Activated CD8-positive, alpha-beta memory T cell treated with anti-CD3 and anti-CD28 coated beads, Interleukin-2, amount 10 ng/mL, durations not matched to agents 7 days and 5 days (primary cell): ENCODE measurements at regions not wholly inside any gene's neighbourhood (a gene's known extent, or its start where the extent isn't known, plus 50 kb on each side); places are given as distances from the start of the nearest gene placed in this dataset.

Source experiments
- ATAC-seq: fragments of 150-1000 bp; cut with Tn5 transposase; one replicate; pipeline ENCODE4 v1.10.0; 2021; ENCODE audit warnings: moderate library complexity
- CTCF ChIA-PET: fragments of 350-600 bp; sonication (Branson Sonifier 250); formaldehyde crosslinking; loops from one replicate; lab custom pipeline; 2021; ENCODE audit warnings: antibody characterized with exemption; lab: Charles Lee
- DNase-seq: peaks from one replicate; pipeline ENCODE4 v3.0.0-alpha.2; 2020
- H3K27ac Mint-ChIP-seq: one replicate; pipeline ENCODE4 v1.8.0; 2021; ENCODE audit warnings: mild to moderate bottlenecking, mixed read lengths
- H3K27me3 Mint-ChIP-seq: one replicate; pipeline ENCODE4 v1.8.0; 2021; ENCODE audit warnings: mixed read lengths
- H3K36me3 Mint-ChIP-seq: one replicate; pipeline ENCODE4 v1.8.0; 2021; ENCODE audit warnings: mild to moderate bottlenecking, mixed read lengths
- H3K4me1 Mint-ChIP-seq: one replicate; pipeline ENCODE4 v1.8.0; 2021; ENCODE audit warnings: mixed read lengths
- H3K4me3 Mint-ChIP-seq: one replicate; pipeline ENCODE4 v1.8.0; 2021; ENCODE audit warnings: mild to moderate bottlenecking, moderate library complexity, mixed read lengths
- H3K9me3 Mint-ChIP-seq: one replicate; pipeline ENCODE4 v1.8.0; 2022; ENCODE audit warnings: low read depth, mixed read lengths

DNA sequence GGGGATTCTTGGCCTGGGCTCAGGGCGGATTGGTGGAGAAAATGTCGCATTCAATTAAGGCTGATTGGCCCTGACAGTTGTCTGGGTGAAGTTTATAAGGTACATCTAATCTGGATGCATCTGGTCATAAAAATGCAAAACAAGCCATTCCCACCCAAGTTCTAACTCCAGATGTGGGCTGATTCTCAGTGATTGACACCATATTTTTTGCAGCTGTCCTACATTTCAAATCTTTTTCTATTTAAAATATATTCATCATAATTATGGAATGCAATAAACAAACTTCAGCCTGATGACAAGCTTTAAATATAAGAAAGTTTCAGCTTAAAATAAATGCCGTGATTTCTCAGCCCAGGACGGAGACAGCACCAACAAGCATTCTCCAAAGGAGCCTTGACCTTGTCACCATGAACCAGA is 146.4 kb upstream of the SMIM23 start:
- no peaks in the 10 kb centered on the region for H3K4me1 Mint-ChIP-seq
- ATAC-seq (no peak), DNase-seq (no peak)
- no peaks in the 10 kb centered on the region for H3K9me3 Mint-ChIP-seq
- CTCF ChIA-PET: no interaction called here
- no peak overlapping the region for H3K27ac Mint-ChIP-seq
- no peaks in the 10 kb centered on the region for H3K36me3 Mint-ChIP-seq
- H3K27me3 Mint-ChIP-seq: peaks cover 21% of the 10 kb centered on the region
- H3K4me3 Mint-ChIP-seq: no peak overlapping the region

DNA sequence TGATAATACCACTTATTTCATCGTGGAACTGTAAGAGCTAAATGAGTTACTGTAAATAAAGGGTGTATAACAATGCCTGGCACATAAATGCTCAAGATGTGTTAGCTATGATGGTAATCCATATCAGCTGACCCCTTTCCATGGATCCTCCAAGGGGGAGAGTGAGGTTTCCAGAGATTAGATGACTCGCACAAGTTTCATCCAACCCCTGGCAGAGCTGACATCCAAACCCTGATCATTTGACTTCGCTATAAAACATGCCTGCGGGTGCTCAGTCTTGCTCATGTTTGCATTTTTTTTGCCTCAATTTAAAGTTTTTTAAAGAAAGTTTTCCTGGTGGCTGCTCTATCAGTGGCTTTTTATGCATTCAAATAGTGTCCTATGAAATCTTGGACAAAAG is 145.7 kb upstream of the SMIM23 start:
- no peaks in the 10 kb centered on the region for H3K36me3 Mint-ChIP-seq
- DNase-seq (no peak), ATAC-seq (no peak)
- peaks cover 15% of the 10 kb centered on the region for H3K27me3 Mint-ChIP-seq
- CTCF ChIA-PET: no interaction called here
- no peaks in the 10 kb centered on the region for H3K9me3 Mint-ChIP-seq
- H3K4me1 Mint-ChIP-seq: no peaks in the 10 kb centered on the region
- H3K4me3 Mint-ChIP-seq: no peak overlapping the region
- H3K27ac Mint-ChIP-seq: no peak overlapping the region

DNA sequence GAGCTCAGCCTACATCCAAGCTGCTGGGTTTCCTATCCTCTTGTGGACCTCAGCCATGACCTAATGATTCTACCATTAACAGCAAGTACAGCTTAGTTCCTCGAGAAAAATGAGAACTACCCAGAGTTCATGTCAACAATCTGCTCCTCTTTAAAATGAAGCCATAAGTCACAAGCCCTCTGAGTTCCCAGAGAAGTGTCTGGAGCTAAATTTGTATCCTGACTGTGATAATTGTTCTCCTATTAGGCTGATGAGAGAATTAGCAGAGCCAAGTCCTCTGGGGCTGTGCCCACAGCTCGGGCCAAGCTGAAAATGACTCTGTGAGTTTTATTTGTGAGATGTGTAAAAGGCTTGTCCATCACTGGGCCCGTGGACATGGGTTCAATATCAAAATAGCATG is 145.1 kb upstream of the SMIM23 start:
- Mint-ChIP-seq H3K4me1 (no peaks in the 10 kb centered on the region), H3K36me3 (no peaks in the 10 kb centered on the region), H3K27me3 (peaks cover 10% of the 10 kb centered on the region), H3K4me3 (no peak overlapping the region), H3K9me3 (no peaks in the 10 kb centered on the region), H3K27ac (no peak overlapping the region)
- CTCF ChIA-PET: no interaction called here
- ATAC-seq: no peak
- DNase-seq: no peak

DNA sequence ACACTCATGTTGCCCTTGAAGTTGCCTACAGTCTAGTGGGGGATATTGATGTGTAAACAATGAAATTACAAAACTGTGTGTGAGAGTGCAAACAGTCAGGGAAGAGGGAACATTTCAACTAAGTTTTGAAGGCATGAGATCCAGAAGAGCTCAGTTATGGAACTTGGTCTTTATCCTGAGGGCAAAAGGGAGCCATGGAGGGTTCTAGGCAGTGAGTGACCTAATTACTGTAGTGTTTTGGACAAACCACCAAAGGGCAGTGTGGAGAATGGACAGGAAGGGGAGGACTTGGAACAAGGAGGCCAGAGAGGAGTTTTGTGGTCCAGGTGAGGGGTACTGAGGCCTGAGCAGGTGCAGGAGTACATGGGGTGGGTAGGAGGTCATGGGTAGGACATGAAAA is 143.7 kb upstream of the SMIM23 start:
- H3K27me3 Mint-ChIP-seq: peaks cover 9% of the 10 kb centered on the region
- DNase-seq (no peak), ATAC-seq (no peak)
- H3K4me3 Mint-ChIP-seq: no peak overlapping the region
- H3K27ac Mint-ChIP-seq: no peak overlapping the region
- no peaks in the 10 kb centered on the region for H3K36me3 Mint-ChIP-seq
- H3K4me1 Mint-ChIP-seq: no peaks in the 10 kb centered on the region
- H3K9me3 Mint-ChIP-seq: no peaks in the 10 kb centered on the region
- CTCF ChIA-PET: no interaction called here

DNA sequence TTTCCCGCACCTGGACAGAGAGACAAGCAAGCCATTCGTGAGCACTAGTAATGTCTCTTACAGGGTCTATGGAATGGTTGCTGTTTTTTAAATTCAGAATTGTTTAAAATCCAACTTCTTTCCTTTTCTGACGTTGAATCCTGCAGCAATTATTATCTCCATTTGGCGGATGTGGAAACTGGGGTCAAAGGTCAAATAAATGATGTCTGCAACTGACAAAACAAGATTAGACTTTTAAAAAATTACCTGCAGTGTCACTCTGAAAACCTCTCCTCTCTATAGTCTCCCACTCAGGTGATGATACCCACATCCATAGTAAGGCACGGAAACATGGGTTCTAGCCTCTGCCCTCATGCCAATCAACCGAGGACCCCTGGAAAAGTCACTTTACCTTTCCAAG is 142.7 kb upstream of the SMIM23 start:
- Mint-ChIP-seq H3K9me3 (no peaks in the 10 kb centered on the region), H3K27ac (no peak overlapping the region), H3K27me3 (peaks cover 9% of the 10 kb centered on the region), H3K4me1 (peaks cover 4% of the 10 kb centered on the region), H3K36me3 (no peaks in the 10 kb centered on the region), H3K4me3 (no peak overlapping the region)
- DNase-seq: no peak
- no peak for ATAC-seq
- CTCF ChIA-PET: no interaction called here

DNA sequence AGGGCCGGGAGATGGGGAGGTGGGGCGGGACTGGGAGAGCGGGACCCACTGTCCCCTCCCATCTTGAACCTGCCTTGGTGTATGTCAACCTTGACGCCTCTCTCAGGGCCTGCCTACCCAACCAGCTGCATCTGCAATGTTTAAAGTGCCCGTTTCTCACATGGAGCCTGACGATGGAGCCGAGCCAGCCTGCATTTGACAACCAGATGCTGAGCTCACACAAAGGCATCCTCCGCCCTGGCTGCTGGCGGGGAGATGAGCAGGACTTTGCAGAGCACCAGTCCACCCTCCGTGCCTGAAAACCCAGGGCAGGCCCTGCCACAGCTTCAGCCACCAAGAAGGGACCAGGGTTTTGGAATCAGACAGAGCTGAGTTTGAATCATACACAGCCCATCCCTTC is 141.1 kb upstream of the SMIM23 start:
- H3K4me1 Mint-ChIP-seq: peaks cover 5% of the 10 kb centered on the region
- H3K4me3 Mint-ChIP-seq: no peak overlapping the region
- CTCF ChIA-PET: no interaction called here
- no peak for ATAC-seq
- H3K36me3 Mint-ChIP-seq: no peaks in the 10 kb centered on the region
- H3K9me3 Mint-ChIP-seq: no peaks in the 10 kb centered on the region
- no peak for DNase-seq
- H3K27ac Mint-ChIP-seq: no peak overlapping the region
- H3K27me3 Mint-ChIP-seq: peaks cover 4% of the 10 kb centered on the region

DNA sequence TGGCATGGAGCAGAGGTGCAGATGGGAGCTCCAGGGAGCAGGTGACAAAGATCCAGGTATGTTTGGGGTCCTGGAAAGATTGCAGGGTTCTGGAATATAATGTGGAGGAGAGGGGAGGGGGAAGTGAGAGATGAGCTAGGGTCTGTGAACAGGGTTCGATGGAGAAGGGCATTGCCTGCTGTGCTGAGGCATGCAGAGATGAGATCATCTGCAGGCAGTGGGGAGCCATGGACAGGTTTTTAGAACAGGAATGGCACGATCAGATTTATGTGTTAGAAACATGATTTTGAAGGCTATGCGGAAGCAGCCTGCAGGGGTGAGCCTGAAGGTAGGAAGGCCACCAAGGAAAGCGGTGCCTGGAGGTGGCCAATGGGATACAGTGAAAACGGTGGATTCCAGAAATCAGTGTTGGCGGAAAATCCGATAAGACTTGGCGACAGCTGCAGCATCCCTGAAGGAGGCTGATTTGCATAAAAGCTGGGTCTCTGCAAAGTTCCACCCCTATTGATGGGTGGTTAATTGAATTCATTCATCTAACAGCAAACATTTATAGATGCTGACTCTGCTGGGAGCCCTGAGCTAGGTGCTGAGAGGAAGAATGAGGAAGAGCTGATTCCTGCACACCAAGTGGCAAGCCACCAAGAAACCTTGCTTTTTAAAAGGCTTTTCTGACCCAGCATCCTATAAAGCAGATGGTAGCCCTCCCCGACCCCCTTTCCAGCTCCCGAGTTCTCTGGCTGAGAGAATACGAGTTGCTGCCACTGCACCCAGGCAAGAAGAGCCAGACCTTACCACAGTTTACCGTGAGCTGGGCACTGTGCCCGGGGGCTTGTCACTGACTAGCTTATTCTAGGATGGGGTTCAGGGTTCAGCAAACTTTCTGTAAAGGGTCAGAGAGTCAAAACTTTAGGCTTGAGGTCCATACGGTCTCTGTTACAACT is 139.2 kb upstream of the SMIM23 start:
- H3K9me3 Mint-ChIP-seq: no peaks in the 10 kb centered on the region
- peaks cover 9% of the 10 kb centered on the region for H3K27me3 Mint-ChIP-seq
- no peak overlapping the region for H3K4me3 Mint-ChIP-seq
- ATAC-seq: no peak
- DNase-seq: no peak
- no peaks in the 10 kb centered on the region for H3K36me3 Mint-ChIP-seq
- CTCF ChIA-PET: no interaction called here
- H3K4me1 Mint-ChIP-seq: peaks cover 5% of the 10 kb centered on the region
- no peak overlapping the region for H3K27ac Mint-ChIP-seq

DNA sequence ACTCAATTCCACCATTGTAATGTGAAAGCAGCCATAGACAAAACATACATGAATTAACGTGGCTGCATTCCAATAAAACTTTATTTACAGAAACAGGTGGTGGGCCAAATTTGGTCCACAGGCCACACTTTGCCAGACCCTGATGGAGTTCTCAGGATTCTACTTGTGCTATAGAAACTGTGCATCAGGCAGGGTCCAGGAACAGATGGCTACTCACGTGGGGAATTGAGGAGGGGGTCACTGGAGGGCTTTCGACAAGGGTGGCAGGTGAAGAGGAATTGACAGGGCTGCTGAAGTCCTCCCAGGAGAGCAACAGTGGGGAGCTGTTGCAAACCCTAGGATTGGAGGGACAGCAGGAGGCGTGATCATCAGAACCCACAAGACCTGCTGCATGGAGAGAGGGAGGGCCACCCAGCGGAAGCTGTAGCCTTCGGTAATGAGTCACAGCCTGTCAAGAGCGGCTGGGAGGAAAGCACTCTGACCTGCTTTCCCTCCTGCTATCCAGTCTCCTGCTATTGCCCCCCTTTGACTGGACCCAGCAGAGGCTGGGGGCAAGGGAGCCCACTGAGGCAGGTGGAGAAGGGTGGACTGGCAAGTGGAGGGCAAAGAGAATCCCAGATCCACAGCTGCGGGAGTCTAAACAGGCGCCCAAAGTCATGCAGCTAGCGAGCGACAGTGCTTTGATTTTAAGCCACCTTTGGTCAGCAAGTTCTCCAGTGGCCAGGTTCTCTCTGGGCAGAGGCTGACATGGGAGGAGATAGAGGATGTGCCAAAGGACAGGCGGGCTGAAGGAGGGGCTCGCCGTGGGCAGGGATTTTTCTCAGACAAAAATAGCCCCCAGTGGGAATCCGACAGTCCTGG is 138.3 kb upstream of the SMIM23 start:
- Mint-ChIP-seq H3K4me3 (no peak overlapping the region), H3K4me1 (peaks cover 5% of the 10 kb centered on the region), H3K27ac (no peak overlapping the region), H3K27me3 (peaks cover 9% of the 10 kb centered on the region), H3K36me3 (no peaks in the 10 kb centered on the region), H3K9me3 (no peaks in the 10 kb centered on the region)
- CTCF ChIA-PET: no interaction called here
- ATAC-seq (no peak), DNase-seq (no peak)

DNA sequence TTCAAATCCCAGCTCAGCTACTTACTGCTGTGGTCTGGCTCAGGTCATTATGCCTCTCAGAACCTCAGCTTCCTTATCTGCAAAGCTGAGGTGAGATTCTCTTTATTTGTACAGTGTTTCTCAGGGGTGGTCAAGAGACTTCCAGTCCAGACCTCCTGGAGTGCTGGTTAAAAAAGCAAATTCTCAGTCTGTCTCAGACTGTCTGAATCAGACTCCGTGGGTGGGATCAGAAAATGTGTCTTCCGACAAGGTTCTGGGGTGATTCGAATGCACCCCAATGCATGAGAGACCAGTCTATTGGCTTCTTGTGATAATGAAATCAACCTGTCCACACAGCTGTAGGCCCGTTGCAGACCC is 137.7 kb upstream of the SMIM23 start:
- no peaks in the 10 kb centered on the region for H3K9me3 Mint-ChIP-seq
- no peak overlapping the region for H3K27ac Mint-ChIP-seq
- CTCF ChIA-PET: no interaction called here
- peaks cover 5% of the 10 kb centered on the region for H3K4me1 Mint-ChIP-seq
- no peaks in the 10 kb centered on the region for H3K36me3 Mint-ChIP-seq
- no peak for DNase-seq
- no peak for ATAC-seq
- no peak overlapping the region for H3K4me3 Mint-ChIP-seq
- peaks cover 9% of the 10 kb centered on the region for H3K27me3 Mint-ChIP-seq

DNA sequence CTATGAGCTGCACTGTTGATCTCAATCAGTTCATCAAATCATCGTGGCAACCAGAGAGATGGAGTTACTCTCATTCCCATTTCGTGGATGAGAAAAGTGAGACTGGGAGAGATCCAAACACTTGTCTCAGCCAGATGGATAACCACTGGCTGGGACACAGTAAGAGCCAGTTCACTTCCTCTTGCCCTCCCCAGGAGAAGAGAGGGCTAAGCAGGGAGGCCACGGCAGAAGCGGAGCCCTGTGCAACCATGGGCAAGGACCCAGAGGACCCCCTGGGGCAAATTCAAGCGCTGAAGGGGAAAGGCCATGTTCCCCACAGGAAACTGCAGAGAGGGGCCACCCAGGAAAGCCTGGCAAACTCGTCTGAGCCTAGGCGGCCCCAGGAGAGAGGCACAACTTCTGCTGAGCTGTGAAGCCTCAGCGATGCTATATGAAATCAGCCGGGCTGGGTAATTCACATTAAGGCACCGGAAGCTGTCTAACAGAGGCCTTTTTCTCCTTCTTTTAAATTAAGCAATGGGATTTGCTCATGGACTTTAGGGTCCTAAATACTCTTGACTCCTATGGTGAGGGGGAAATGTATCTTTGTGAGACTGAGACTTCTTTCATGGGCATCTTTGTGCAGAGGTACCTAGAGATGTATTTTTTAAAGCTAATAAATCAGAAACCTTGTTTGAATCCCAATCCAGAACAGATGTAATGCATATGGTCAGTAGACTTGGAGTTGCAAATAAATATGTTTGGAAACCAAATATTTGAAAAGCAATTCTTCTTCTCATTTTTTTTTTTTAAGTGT is 137.1 kb upstream of the SMIM23 start:
- Mint-ChIP-seq H3K4me3 (no peak overlapping the region), H3K9me3 (no peaks in the 10 kb centered on the region), H3K36me3 (no peaks in the 10 kb centered on the region), H3K4me1 (peaks cover 5% of the 10 kb centered on the region), H3K27ac (no peak overlapping the region), H3K27me3 (peaks cover 9% of the 10 kb centered on the region)
- CTCF ChIA-PET: no interaction called here
- DNase-seq (no peak), ATAC-seq (no peak)

DNA sequence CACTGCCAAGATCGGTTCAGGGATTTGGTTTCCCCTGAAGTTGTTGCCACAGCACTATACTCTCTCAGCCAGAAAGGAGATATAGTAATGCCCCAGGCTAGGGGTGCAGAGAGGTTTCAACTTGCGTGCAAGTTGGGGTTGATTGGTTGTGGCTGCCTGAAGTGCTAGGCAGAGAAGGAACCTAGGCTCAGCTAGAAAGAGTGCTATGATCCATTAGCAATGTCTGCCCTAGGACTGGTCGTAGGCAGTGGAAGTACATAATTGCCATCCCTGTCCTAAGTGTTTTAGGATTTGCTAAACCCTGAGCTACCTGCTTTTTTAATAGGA is 136.6 kb upstream of the SMIM23 start:
- Mint-ChIP-seq H3K27me3 (peaks cover 9% of the 10 kb centered on the region), H3K36me3 (no peaks in the 10 kb centered on the region), H3K27ac (no peak overlapping the region), H3K4me3 (no peak overlapping the region), H3K4me1 (peaks cover 5% of the 10 kb centered on the region), H3K9me3 (no peaks in the 10 kb centered on the region)
- CTCF ChIA-PET: no interaction called here
- ATAC-seq: no peak
- DNase-seq: no peak

DNA sequence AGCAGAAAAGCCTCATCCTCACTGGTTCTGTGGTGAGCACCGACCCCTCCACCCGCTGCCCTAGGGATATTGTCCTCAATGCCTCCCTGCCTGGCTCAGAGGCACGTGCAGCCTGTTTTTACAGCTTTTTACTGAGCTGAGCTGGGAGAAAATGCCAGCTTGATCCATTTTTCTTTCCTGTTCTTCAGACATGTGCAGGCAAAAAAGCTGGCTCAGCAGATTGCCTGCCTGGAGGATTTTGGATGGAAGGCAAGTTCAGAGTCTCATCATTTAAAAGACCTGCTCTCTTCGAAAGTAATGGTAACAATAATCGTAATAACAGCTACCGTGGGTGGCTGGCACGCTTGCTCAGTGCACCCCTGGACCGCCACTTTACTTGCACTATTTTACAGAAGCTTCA is 135.0 kb upstream of the SMIM23 start:
- H3K27me3 Mint-ChIP-seq: peaks cover 9% of the 10 kb centered on the region
- H3K9me3 Mint-ChIP-seq: no peaks in the 10 kb centered on the region
- peaks cover 5% of the 10 kb centered on the region for H3K4me1 Mint-ChIP-seq
- ATAC-seq: no peak
- H3K27ac Mint-ChIP-seq: no peak overlapping the region
- DNase-seq: no peak
- no peak overlapping the region for H3K4me3 Mint-ChIP-seq
- CTCF ChIA-PET: no interaction called here
- H3K36me3 Mint-ChIP-seq: no peaks in the 10 kb centered on the region

DNA sequence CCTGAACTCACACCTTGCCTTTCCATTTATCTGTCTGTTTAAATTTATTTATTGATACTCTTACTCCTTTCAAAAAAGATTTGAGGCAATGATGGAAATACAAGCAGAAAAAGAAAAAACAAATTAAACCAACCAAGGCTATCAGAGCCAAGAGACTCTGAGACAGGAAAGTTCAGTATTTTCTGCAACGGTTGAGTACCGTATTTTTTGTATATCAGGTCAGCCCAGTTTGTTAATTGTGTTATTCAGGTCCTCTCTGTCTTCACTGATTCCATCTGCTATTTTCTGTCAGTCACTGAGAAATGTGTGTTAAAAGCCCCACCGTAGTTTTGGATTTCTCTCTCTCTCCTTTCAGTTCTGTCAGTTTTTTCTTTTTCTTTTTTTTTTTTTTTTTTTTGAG is 134.5 kb upstream of the SMIM23 start:
- Mint-ChIP-seq H3K27ac (no peak overlapping the region), H3K27me3 (peaks cover 9% of the 10 kb centered on the region), H3K4me3 (no peak overlapping the region), H3K36me3 (no peaks in the 10 kb centered on the region), H3K9me3 (no peaks in the 10 kb centered on the region), H3K4me1 (peaks cover 5% of the 10 kb centered on the region)
- ATAC-seq: no peak
- no peak for DNase-seq
- CTCF ChIA-PET: no interaction called here
